ENCODE measurements at regions not wholly inside any gene's neighbourhood (a gene's known extent, or its start where the extent isn't known, plus 50 kb on each side); places are given as distances from the start of the nearest gene placed in this dataset.

DNA sequence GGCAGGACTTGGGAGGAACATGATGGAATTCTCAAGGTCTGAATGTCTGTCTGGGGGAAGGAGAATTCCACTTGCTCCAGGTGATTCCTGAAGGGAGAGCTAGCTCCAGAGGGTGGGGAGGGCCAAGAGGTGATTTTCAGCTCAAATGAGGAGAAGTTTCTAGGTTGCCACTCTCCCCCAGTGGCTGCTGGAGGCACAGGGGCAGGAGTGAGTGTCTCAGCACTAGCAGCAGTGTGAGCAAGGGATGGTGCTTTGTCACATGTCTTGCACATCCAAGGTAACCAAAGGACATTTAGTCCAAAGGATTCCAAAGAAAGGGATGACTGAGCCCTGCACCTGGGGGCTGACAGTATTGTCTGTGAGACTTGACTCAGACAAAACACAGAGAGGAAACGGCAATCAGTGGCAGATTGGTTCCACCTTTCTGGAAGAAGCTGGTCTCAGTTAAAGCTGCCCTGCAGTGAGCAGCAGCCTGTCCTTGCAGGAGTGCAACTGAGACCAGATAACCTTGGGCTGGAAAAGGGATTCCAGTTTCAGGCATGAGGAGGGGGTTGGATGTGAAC is 51.2 kb upstream of the PCBD1 start:
- TF ChIP-seq EZH2 (IDR thresholded peaks at IDR 0.05; ENCODE audit: low read length) = no peak
- TF ChIP-seq, protein P1, sequence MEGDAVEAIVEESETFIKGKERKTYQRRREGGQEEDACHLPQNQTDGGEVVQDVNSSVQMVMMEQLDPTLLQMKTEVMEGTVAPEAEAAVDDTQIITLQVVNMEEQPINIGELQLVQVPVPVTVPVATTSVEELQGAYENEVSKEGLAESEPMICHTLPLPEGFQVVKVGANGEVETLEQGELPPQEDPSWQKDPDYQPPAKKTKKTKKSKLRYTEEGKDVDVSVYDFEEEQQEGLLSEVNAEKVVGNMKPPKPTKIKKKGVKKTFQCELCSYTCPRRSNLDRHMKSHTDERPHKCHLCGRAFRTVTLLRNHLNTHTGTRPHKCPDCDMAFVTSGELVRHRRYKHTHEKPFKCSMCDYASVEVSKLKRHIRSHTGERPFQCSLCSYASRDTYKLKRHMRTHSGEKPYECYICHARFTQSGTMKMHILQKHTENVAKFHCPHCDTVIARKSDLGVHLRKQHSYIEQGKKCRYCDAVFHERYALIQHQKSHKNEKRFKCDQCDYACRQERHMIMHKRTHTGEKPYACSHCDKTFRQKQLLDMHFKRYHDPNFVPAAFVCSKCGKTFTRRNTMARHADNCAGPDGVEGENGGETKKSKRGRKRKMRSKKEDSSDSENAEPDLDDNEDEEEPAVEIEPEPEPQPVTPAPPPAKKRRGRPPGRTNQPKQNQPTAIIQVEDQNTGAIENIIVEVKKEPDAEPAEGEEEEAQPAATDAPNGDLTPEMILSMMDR (optimal IDR thresholded peaks at IDR 0.05 in 1 of 3, IDR thresholded peaks at IDR 0.05 in 1 of 3, conservative IDR thresholded peaks at IDR 0.05 in 1 of 3; ENCODE audit: extremely low read depth in 1 of 3, insufficient read depth in 2 of 3, low read length in 3 of 3) = no peak
- Histone ChIP-seq H2AFZ (ENCODE audit: control insufficient read depth, low read length) (no peak overlapping the region), H3K4me3 (ENCODE audit: control insufficient read depth in 2 of 3, extremely low read depth in 1 of 3, insufficient read depth in 2 of 3, low read depth in 1 of 3, low read length in 3 of 3) (no peak overlapping the region), H3K36me3 (ENCODE audit: control insufficient read depth in 2 of 2, extremely low read depth in 1 of 2, insufficient read depth in 2 of 2, low read length in 2 of 2) (no peaks in the 10 kb centered on the region), H3K27ac (ENCODE audit: control insufficient read depth, insufficient read depth, low read length) (no peak overlapping the region), H3K27me3 (ENCODE audit: control insufficient read depth, extremely low read depth, insufficient read depth, low read length) (peaks cover 44% of the 10 kb centered on the region), H3K9me3 (ENCODE audit: control insufficient read depth, low read depth, low read length) (no peaks in the 10 kb centered on the region), H3K4me2 (ENCODE audit: control insufficient read depth, extremely low read depth, insufficient read depth, low read depth, low read length) (no peak overlapping the region), H3K9me1 (ENCODE audit: control insufficient read depth, extremely low read depth, insufficient read depth, low read length) (no peaks in the 10 kb centered on the region), H3K79me2 (ENCODE audit: control insufficient read depth, insufficient read depth, low read length) (no peaks in the 10 kb centered on the region), H4K20me1 (ENCODE audit: control insufficient read depth, extremely low read depth, insufficient read depth, low read length) (peaks cover 2% of the 10 kb centered on the region), H3K4me1 (ENCODE audit: control insufficient read depth, extremely low read depth, insufficient read depth, low read length) (no peaks in the 10 kb centered on the region), H3K9ac (ENCODE audit: control insufficient read depth, extremely low read depth, insufficient read depth, low read length) (no peak overlapping the region)
- no peak for FAIRE-seq
- dilution Hi-C loops (cut with MboI; ENCODE audit: extremely low pct_ligation_motif_present, low sequenced_read_pairs) = no loop called here
- DNase-seq (ENCODE audit: low read depth, low spot score) = no peak

DNA sequence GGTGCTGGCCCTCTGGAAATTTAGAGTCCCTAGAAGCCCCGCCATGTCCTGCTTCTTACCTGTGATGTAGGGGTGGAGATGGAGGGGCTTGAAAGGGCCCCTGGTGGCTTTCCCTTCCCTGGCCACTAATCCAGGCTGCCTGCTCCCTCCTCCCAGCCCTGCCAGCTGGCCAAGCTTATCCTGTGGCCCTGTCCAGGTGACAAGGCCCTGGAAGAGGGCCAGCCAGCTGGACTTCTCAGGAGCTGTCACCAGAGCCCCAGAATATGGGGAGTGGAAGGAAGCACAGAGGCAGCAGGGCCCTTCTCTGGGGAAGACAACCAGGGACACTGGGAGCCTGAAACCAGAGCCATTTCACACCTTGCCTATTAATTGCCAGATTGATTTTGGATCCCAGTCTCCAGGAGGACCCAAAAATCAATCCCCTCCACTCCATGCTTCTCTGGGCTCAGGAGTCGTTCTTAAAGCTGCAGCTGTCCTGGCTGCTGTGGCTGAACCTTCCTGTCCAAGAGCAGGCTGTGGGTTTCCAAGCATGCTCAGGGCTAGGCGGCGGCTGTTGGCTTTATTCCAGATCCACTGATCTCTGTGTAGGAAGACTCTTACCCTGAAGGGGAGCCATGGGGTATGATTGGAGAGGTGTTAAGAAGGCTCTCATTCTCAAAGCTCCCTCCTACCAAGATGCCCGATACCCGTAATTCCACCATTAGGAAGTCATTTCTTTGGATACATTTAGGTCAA is 52.6 kb upstream of the PCBD1 start:
- Histone ChIP-seq H4K20me1 (ENCODE audit: control insufficient read depth, extremely low read depth, insufficient read depth, low read length) (peaks cover 2% of the 10 kb centered on the region), H3K9me3 (ENCODE audit: control insufficient read depth, low read depth, low read length) (no peaks in the 10 kb centered on the region), H3K79me2 (ENCODE audit: control insufficient read depth, insufficient read depth, low read length) (no peaks in the 10 kb centered on the region), H3K4me3 (ENCODE audit: control insufficient read depth in 2 of 3, extremely low read depth in 1 of 3, insufficient read depth in 2 of 3, low read depth in 1 of 3, low read length in 3 of 3) (no peak overlapping the region), H3K9ac (ENCODE audit: control insufficient read depth, extremely low read depth, insufficient read depth, low read length) (no peak overlapping the region), H3K36me3 (ENCODE audit: control insufficient read depth in 2 of 2, extremely low read depth in 1 of 2, insufficient read depth in 2 of 2, low read length in 2 of 2) (no peaks in the 10 kb centered on the region), H3K27me3 (ENCODE audit: control insufficient read depth, extremely low read depth, insufficient read depth, low read length) (peaks cover 44% of the 10 kb centered on the region), H3K9me1 (ENCODE audit: control insufficient read depth, extremely low read depth, insufficient read depth, low read length) (no peaks in the 10 kb centered on the region), H2AFZ (ENCODE audit: control insufficient read depth, low read length) (no peak overlapping the region), H3K4me2 (ENCODE audit: control insufficient read depth, extremely low read depth, insufficient read depth, low read depth, low read length) (no peak overlapping the region), H3K4me1 (ENCODE audit: control insufficient read depth, extremely low read depth, insufficient read depth, low read length) (no peaks in the 10 kb centered on the region), H3K27ac (ENCODE audit: control insufficient read depth, insufficient read depth, low read length) (no peak overlapping the region)
- TF ChIP-seq, protein P1 (optimal IDR thresholded peaks at IDR 0.05 in 1 of 3, IDR thresholded peaks at IDR 0.05 in 1 of 3, conservative IDR thresholded peaks at IDR 0.05 in 1 of 3; ENCODE audit: extremely low read depth in 1 of 3, insufficient read depth in 2 of 3, low read length in 3 of 3) = no peak
- no peak for TF ChIP-seq EZH2 (IDR thresholded peaks at IDR 0.05; ENCODE audit: low read length)
- dilution Hi-C loops (cut with MboI; ENCODE audit: extremely low pct_ligation_motif_present, low sequenced_read_pairs) = no loop called here
- DNase-seq (ENCODE audit: low read depth, low spot score) (no peak), FAIRE-seq (no peak)

Data from keratinocyte (primary cell).